ENCODE measurements at regions not wholly inside any gene's neighbourhood (a gene's known extent, or its start where the extent isn't known, plus 50 kb on each side); places are given as distances from the start of the nearest gene placed in this dataset.
"Not testable (repeated sequence)": the region's sequence is repeated elsewhere in the genome, so short reads cannot be mapped to it uniquely, and the experiment has no call there.

GRCh38 chr1:148432318-148432717, 50.8 kb downstream of the PPIAL4G start:
- DNase-seq (ENCODE audit: low read depth, low spot score), result not testable (repeated sequence)

GRCh38 chr1:148429856-148430255, 53.2 kb downstream of the PPIAL4G start:
- not testable (repeated sequence) for H3K4me3 ChIP-seq (ENCODE audit: low read length); DNase-seq (ENCODE audit: low read depth, low spot score)

More at GRCh38 chr1:148432318-148432717, 50.8 kb downstream of the PPIAL4G start:
- not testable (repeated sequence) for H3K4me3 ChIP-seq (ENCODE audit: low read length)

GRCh38 chr1:148426940-148427611, 56.0 kb downstream of the PPIAL4G start:
- DNase-seq (ENCODE audit: low read depth, low spot score); H3K4me3 ChIP-seq (ENCODE audit: low read length): not testable (repeated sequence)

GRCh38 chr1:148426385-148426784, 56.7 kb downstream of the PPIAL4G start:
- DNase-seq (ENCODE audit: low read depth, low spot score), result not testable (repeated sequence)

GRCh38 chr1:148424143-148425003, 58.7 kb downstream of the PPIAL4G start:
- H3K4me3 ChIP-seq (ENCODE audit: low read length), result not testable (repeated sequence)

More at GRCh38 chr1:148426385-148426784, 56.7 kb downstream of the PPIAL4G start:
- H3K4me3 ChIP-seq (ENCODE audit: low read length), result not testable (repeated sequence)

GRCh38 chr1:148422921-148423320, 60.2 kb downstream of the PPIAL4G start:
- DNase-seq (ENCODE audit: low read depth, low spot score); H3K4me3 ChIP-seq (ENCODE audit: low read length): not testable (repeated sequence)

More at GRCh38 chr1:148424143-148425003, 58.7 kb downstream of the PPIAL4G start:
- not testable (repeated sequence) for DNase-seq (ENCODE audit: low read depth, low spot score)

- not testable (repeated sequence) for DNase-seq (ENCODE audit: low read depth, low spot score); H3K4me3 ChIP-seq (ENCODE audit: low read length)
These were observed 65.9 kb downstream of the PPIAL4G start for GRCh38 chr1:148417241-148417640.

GRCh38 chr1:148413385-148413784, 69.7 kb downstream of the PPIAL4G start:
- not testable (repeated sequence) for DNase-seq (ENCODE audit: low read depth, low spot score); H3K4me3 ChIP-seq (ENCODE audit: low read length)

GRCh38 chr1:148404786-148405568, 78.1 kb downstream of the PPIAL4G start:
- DNase-seq (ENCODE audit: low read depth, low spot score); H3K4me3 ChIP-seq (ENCODE audit: low read length): not testable (repeated sequence)

- not testable (repeated sequence) for DNase-seq (ENCODE audit: low read depth, low spot score); H3K4me3 ChIP-seq (ENCODE audit: low read length)
These were observed 79.2 kb downstream of the PPIAL4G start for GRCh38 chr1:148403925-148404324.

GRCh38 chr1:148403085-148403456, 80.0 kb downstream of the PPIAL4G start:
- peak overlapping the region; percentile 75 for H3K4me3 ChIP-seq (ENCODE audit: low read length)
- DNase-seq (ENCODE audit: low read depth, low spot score), result not testable (repeated sequence)

- peak overlapping the region; percentile 75 for H3K4me3 ChIP-seq (ENCODE audit: low read length)
- peak; percentile 77 for DNase-seq (ENCODE audit: low read depth, low spot score)
These were observed 80.7 kb downstream of the PPIAL4G start for GRCh38 chr1:148402152-148403084.

- H3K4me3 ChIP-seq (ENCODE audit: low read length), result not testable (repeated sequence)
- peak; percentile 50 for DNase-seq (ENCODE audit: low read depth, low spot score)
These were observed 85.6 kb downstream of the PPIAL4G start for GRCh38 chr1:148397516-148397915.

- not testable (repeated sequence) for H3K4me3 ChIP-seq (ENCODE audit: low read length); DNase-seq (ENCODE audit: low read depth, low spot score)
These were observed 90.6 kb downstream of the PPIAL4G start for GRCh38 chr1:148392505-148392904.

- not testable (repeated sequence) for DNase-seq (ENCODE audit: low read depth, low spot score); H3K4me3 ChIP-seq (ENCODE audit: low read length)
These were observed 91.8 kb downstream of the PPIAL4G start for GRCh38 chr1:148391323-148391722.

- no peak for DNase-seq (ENCODE audit: low read depth, low spot score)
- H3K4me3 ChIP-seq (ENCODE audit: low read length), result no peak overlapping the region
These were observed 94.1 kb downstream of the PPIAL4G start for GRCh38 chr1:148389027-148389339.

GRCh38 chr1:148388260-148389026, 94.7 kb downstream of the PPIAL4G start:
- no peak for DNase-seq (ENCODE audit: low read depth, low spot score)

GRCh38 chr1:148387949-148388259, 95.2 kb downstream of the PPIAL4G start:
- not testable (repeated sequence) for DNase-seq (ENCODE audit: low read depth, low spot score); H3K4me3 ChIP-seq (ENCODE audit: low read length)

More at GRCh38 chr1:148388260-148389026, 94.7 kb downstream of the PPIAL4G start:
- H3K4me3 ChIP-seq (ENCODE audit: low read length), result no peak overlapping the region

All from Jurkat, Clone E6-1 (cell line).